ENCODE measurements at regions not wholly inside any gene's neighbourhood (a gene's known extent, or its start where the extent isn't known, plus 50 kb on each side); places are given as distances from the start of the nearest gene placed in this dataset.

DNA sequence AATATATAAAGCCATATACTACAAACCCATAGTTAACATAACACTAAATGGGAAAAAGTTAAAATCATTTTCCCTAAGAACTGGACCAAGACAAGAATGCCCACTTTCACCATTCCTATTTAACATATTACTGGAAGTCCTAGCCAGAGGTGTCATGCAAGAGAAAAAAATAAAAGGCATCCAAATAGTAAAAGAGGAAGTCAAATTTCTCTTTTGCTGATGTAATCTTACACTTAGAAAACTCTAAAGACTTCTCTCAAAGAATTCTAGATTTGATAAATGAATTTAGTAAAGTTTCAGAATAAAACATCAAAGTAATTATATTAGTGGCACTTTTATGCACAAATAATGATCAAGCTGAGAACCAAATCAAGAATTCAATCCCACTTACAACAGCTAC is 678.9 kb upstream of the SLITRK5 start:
- TF ChIP-seq EZH2 (IDR thresholded peaks at IDR 0.05; ENCODE audit: insufficient read depth, poor library complexity, severe bottlenecking), result no peak
- no peak for TF ChIP-seq EZH2phosphoT487 (IDR thresholded peaks at IDR 0.05; ENCODE audit: insufficient read depth, low read depth)

Data from GM23248 (cell line).